ENCODE measurements at regions not wholly inside any gene's neighbourhood (a gene's known extent, or its start where the extent isn't known, plus 50 kb on each side); places are given as distances from the start of the nearest gene placed in this dataset.
"Not testable (repeated sequence)": the region's sequence is repeated elsewhere in the genome, so short reads cannot be mapped to it uniquely, and the experiment has no call there.

DNA sequence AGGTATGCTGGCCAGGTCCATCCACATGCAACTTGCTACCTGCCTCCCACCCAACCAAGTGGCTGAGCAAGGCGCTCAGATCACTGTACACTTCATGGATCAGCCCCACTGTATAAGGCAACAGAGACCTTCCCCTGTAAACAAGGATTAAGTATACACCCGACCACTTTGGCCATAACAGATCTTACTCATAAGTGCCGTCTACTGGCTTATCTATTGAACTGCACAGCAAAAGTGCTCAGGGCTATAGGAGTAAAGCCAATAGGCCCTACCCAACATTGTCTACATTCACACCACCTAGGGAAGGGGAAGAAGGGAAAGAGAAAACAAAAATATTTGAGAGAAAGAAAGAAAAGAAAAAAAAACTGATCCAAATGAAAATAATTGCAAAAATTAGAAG, 663.9 kb upstream of the LRRTM1 start:
- no peak for DNase-seq

DNA sequence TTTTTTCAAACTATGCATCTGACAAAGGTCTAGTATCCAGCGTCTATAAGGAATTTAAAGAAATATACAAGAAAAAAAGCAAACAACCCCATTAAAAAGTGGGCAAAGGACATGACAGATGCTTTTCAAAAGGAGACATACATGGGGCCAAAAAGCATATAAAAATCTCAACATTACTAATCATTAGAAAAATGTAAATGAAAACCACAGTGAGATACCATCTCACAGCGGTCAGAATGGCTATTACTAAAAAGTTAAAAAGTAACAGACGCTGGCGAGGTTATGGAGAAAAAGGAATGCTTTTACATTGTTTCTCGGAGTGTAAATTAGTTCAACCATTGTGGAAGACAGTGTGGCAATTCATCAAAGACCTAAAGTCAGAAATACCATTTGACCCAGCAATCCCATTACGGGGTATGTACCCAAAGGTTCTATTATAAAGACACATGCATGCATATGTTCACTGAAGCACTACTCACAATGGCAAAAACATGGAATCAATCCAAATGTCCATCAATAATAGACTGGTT, 643.1 kb upstream of the LRRTM1 start:
- no peak for DNase-seq

DNA sequence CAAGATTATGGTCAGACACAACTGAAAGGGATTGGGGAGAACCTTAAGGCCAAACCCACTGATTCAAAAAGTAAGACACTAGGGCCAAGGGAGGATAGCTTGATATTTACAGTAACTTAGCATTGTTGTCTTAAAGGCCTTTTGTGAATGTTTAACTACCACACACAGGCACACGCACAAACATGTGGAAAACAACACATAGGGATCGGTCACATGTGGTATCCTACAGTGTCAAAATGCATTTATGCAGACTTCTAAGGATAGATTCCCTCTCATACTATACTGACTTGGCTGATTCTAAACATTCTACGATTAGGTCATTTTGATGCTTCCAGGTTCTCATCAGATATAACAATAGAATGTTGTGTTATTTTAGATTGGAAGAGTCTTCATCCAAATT, 638.9 kb upstream of the LRRTM1 start:
- no peak for DNase-seq

DNA sequence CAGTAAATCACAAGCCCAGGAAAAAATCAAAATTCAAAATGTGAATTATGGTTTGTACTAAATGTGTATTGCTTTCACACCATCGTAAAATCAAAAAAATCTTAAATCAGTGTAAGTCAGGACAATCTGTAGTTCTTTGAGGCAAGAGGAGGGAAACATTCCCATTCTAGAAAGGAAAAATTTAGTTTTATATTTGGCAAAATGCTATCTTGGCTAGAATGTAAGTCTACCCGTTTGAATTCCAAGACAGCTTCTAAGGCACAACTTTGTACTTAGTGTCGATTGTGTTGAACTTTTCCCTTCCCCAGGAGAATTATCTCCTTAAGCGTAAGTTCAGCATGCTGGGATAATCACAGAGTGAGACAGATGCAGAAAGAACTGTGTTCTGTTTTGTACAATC, 638.2 kb upstream of the LRRTM1 start:
- DNase-seq: no peak

DNA sequence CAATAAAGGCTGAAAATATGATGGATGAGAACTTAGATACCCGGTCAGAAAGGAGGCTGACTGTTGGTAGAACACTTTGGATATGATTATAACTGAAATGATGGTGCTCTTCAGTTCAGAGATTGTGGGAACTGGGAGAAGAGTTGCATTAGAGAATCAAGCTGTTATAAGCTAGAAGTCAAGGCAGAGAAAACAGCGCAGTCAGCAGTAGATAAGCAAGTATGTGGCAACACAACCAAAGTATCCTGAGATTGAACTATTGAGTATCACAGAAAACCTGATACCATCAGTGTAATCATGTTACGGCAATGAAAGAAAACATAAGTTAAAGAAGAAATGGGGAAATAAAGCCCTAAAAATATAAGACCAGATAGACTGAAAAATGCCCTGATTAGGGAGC, 633.9 kb upstream of the LRRTM1 start:
- DNase-seq: no peak

DNA sequence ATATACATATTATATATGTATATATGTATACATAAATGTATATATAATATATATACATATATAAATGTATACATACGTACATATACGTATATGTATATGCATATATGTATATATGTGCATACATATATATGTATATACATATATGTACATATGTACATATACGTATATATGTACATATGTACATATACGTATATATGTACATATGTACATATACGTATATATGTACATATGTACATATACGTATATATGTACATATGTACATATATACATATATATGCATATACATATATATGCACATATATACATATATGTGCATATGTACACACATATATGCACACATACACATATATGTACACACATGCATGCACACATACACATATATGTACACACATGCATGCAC, 627.3 kb upstream of the LRRTM1 start:
- not testable (repeated sequence) for DNase-seq

DNA sequence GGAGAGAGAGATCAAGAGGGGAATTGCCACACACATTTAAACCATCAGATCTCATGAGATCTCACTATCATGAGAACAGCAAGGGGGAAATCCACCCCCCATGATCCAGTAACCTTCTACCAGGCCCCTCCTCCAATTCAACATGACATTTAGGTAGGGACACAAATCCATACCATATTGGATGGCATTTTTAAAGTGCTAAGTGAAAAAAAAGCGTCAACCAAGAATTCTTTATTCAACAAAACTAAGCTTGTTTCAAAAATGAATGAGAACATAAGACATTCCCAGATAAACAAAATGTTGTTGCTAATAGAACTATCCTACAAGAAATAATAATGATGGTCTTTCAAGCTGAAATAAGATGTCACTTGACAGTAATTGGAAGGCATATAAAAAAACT, 626.2 kb upstream of the LRRTM1 start:
- no peak for DNase-seq

DNA sequence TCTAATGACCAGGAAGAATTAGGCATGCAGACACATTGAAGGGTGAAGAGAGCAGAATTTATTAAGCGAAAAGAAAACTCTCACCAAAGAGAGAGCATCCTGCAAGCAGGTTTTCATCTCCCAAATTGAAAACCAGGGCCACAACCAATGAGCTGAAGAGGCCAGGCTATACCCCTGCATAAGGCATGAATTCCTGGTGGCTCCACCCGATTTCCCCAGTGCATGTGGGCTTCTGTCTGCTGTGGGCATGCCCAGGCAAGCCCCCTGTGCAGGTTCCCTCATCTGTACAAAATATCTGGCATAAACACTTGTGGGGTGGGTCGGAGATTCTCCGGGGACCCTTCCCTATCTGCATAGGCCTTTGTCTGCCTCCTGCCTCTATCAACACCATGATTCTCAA, 621.6 kb upstream of the LRRTM1 start:
- DNase-seq: no peak

DNA sequence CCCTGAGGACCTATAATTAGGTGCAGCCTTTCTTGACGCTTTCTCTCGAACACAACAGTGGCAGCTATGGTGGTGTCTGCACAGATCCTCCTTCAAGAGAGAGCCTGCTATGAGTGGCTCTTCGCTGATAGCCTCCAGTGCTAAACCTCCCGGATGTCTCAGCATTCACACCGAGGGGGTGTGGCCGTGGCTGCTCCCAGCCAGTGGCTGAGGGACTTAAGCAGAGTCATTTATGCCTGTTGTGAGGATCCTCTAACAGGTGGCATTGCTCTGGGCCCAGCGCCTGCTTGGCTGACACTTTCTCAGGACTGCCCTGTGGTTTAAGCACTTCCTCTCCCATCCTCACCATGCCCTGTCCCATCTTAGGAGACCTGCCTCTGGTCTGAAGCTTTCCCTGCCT, 592.0 kb upstream of the LRRTM1 start:
- no peak for DNase-seq

DNA sequence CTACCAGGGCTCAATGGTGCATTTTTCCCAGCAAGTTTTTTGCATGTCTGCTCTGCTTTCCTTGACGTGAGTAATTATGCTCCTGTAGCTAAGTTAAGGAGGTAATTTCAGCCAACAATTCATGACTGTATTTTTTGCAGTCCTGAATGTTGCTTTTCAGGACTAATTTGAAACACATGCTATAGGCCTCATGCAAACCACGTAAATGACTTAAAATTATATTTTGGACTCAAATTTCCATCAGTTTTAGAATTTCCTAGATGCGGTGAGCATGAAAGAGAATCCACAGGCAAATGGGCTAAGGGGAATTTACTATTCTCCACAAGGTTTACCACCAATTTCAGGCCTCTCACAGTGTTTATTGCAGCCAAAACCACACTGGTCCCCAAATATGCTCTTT, 589.9 kb upstream of the LRRTM1 start:
- no peak for DNase-seq

DNA sequence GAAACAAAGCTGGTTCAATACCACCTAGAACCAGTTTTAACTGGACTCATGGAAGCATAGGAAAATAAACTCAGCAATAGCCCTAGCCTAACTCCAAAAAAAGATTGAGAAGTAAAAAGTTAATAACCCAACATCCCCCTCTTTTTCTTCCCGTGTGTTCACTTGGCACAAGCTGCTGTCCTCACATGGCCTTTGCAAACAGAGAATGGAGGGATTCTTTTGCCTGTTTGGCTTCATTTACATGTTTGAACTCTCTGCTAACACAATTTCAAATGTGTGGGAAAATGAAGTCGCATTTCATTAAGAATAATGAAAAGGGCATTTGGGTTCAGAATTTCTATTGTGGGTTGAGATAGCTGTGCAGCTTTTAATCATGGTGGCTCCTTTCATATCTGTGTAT, 589.2 kb upstream of the LRRTM1 start:
- no peak for DNase-seq

DNA sequence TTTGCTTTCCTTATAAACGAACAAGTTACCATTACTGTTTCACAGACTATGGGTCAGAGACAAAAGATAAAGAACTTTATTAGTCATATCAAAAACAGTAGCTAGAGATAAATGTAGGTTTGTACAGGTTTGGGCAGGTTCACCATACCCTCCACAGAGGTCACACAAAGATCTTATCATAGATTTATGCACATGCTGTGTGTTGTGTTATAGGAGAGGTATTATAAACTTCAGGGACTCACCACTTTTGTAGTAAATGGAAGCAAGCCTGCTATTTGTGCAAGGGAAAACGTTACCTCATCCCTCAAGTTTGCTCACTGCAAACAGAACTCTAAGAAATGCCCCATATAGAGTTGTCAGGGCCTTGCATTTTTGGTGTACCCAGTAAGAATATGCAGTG, 584.5 kb upstream of the LRRTM1 start:
- no peak for DNase-seq

DNA sequence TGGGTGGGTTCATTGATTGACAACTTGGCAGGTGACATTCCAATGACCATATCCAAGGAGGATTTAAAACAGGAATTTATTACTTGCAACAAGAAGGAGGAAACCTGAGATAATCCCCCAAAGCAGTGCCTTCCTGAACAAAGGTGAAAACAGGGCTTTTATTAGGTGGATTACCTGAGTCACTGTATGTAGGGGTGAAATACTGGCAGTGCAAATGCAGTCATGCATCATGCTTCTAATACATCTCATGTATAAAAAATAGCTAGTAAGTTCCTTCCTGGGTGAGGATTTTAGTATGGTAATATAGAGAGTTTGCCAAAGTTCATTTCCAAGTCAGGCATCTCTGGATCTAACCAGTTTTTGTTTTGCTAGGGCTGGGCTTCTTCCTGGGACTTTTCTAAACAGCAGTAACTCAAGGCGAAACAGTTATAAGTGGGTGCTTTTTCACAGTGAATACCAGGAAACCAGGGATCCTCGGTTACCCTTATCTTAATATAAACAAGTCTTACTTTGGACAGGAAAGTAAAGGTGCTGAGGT, 583.4 kb upstream of the LRRTM1 start:
- peak; percentile 31 for DNase-seq

DNA sequence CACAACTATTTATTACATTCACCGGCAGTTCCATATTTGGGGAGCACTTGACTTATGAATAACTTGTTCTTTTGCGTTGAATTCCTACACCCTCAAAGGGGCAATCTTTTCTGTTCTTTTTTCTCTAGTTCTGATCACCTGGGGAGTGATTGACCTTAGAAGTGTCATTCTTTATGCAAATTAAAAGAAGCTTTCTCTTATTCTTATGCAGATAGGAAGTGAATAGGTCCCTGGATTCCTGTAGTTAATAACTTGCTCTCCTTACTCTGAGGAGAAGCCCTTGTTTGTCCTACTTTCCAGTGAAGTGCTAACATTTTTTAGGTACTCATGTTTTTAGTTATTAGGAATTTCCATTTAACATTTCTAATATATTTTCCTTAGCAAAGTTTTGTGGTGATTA, 569.8 kb upstream of the LRRTM1 start:
- no peak for DNase-seq

DNA sequence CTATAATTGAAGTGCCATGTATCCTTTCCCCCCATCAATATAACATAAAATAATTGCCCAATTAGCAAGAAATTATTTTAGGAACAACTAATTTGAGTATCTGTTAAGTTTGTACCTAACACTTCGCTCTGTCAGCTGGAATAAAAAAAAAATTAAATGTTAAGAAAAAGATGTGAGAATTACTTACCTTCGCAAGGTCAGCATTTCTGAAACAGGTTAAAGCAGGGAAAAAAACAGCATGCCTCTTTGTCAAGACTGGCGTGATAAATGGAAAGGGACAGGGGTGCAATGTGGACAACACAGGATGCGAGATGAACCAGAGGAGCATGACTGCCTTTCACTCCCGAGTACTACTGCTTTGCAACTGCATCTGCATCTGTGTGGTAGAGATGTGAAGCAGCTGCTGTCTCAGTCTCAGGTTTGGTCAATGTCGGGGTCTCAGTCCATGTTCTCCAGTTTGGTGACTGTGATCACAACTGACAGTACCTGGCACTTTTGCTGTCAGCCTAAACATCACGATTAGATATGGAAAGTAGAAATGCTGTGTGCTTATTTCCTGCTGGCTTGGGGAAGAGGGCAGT, 565.4 kb upstream of the LRRTM1 start:
- no peak for DNase-seq

DNA sequence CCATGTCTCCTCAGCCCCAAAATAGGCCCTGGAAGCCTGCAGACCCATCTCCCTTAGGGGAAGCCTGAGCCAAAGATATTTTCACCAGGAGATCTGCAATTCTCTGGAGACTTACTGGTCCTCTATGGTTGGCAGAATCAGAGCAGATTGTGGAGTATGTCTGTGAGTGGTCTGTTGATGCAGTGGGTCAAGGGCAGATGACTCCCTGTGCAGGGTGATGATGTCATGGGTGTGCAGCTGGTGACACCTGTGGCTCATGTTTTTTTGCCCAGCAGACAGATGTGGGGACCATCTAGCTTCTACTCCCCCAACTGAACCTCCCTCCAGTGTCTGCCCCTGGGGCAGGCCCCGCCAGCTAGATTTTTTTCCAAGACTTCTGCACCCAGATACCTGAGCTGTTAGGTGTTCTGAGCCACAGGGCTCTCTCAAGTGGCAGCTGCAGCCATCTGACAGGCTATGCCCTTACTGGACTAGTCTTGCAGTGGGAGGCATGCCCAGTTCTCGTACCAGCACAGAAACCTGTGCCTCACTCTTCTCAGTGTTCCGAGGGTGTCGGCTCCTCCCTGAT, 558.7 kb upstream of the LRRTM1 start:
- DNase-seq: no peak

DNA sequence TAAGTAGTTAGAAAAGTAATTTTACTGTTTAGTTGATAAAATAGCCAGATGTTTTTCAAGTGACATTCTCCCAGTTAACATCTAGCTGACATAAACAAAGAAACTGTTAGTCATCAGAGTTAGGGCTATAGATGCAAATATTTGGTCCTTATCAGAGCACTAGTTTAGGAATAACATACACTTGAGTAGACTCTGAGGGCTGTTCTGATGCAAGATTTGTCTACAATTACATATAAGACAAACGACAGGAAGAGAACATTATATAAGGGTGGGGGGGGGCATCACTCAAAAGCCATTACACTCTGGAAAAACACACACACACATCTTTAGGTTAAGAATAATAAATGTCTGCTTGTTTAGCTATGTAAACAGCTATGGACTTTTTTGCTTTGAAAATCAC, 554.4 kb upstream of the LRRTM1 start:
- DNase-seq: no peak

DNA sequence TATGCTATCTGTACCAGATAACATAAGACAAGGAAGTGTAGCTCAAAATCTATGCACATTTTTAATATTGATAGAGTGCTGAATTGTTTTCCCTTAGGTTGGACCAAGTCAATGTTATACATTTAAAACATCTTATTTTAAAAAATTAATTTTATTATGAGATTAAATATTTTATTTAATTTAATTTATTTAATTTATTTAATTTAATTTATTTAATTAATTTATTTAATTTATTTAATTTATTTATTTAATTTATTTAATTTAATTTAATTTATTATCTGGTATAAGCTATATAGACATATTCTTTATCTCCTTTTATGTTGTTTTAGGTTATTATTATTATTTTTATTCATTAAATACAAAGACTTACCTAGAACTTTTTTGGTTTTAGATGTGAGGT, 551.7 kb upstream of the LRRTM1 start:
- DNase-seq: no peak

DNA sequence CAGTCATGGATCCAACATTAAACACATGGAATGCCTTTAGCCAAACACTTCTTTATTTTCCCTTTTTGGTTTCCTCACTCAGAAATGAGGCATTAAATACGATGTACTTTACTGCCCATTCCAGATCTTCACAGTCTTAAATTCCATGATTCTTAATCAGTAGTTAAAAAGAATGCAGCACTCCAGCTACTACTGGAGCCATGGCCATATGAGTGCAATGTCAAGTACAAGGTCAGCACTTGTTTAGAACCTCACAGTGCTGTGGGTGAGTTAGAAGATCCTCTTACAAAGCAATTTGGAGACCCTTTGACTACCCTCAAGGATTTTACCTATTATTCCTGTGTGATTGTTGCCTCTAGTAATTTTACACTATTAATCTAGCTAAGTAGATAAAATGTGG, 550.3 kb upstream of the LRRTM1 start:
- no peak for DNase-seq

DNA sequence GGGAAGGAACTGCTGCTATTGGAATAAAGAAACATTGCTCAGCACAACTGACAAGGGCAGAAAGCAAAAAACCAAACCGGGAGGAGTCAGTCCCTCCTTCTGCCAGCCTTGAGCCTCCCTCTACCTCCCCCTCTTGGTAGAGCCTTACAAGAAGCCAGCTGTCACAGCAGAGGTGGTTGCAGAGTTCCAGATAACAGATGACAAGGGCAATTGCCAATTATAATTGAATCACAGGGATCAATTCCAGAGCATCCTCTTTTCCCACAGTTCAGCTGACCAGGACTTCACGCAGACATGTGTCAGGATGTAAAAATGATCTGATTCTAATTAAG, 548.2 kb upstream of the LRRTM1 start:
- no peak for DNase-seq

DNA sequence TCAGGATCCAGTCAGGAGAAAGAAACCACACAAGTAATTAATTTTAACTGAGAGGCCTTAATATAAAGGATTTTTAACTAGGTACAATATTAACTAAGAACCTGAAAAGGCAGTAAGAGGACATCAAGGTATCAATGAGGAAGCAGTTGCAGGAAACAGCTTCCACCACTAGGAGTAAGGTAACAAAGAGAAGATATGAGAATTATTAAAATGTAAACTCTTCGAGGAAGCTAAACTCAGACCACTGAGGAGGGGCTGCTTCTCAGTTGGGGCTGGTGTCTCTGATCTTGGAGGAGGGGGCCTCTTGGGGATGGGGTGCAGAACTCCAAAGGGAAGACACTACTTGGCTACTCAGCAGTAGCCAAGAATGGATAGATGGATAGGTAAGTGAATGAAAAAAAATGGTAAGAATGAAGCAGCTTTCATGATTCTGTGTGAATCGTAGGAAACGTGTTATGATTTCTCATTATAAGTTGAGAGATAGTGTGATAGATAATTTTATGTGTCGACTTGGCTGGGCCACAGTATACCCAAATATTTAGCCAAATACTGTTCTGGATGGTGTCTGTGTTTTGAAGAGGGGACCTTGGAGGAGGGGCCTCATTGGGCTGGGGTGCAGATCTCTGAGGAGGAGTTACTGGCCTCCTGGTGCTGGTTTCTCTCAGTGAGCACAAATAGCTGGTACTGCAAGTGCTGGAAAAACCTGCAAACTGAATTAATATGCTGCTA, 547.7 kb upstream of the LRRTM1 start:
- no peak for DNase-seq

DNA sequence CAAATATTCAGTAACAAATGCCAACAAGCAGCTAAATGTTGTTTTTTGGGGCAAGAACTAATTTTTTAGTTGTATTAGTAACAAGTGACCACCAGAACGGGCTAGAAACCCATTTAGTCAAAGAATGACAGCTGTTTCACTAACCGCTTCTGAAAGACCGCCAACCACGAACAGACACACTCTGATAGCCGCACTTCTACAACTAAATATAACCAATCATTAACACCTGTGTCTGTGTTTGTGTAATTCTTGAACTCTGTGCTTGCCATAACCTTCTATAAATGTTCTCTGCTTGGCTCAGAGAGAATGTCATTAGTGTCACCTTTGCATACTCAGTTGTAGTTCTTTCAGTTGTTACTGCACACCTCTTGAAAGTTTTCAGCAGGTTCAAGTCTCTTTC, 526.3 kb upstream of the LRRTM1 start:
- no peak for DNase-seq

DNA sequence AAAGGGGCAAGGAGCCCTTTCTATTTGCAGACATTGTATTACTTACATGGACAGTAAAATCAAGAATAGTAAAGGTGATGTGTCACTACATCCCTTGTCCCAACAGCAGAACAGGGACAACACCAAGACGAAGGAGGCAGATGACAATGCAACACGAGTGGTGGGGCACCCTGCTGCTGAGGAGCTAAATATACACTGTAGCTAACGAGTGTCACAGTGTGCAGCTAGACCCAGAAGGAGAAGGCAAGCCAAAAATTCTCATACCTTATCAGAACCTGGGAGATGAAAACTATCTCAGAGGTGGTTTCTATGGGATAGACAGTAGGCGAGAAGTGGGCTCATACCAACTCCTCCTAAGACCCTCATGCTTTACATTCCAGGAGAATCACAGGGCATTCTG, 518.4 kb upstream of the LRRTM1 start:
- DNase-seq: no peak

DNA sequence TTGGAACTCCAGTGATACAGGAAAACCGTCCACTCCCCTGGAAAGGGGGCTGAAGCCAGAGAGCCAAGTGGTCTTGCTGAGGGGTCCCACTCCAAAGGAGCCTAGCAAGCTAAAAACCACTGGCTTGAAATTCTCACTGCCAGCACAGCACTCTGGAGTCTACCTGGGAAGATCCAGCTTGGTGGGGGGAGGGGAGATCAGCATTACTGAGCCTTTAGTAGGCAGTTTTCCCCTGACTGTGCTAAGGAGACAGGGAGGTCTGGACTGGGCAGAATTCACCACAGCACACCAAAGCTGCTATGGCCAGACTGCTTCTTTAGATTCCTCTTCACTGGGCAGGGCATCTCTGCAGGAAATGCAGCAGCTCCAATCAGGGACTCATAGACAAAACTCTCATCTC, 510.7 kb upstream of the LRRTM1 start:
- no peak for DNase-seq

Data from left kidney (tissue), 1 donor.